ENCODE measurements at regions not wholly inside any gene's neighbourhood (a gene's known extent, or its start where the extent isn't known, plus 50 kb on each side); places are given as distances from the start of the nearest gene placed in this dataset.
"Not testable (repeated sequence)": the region's sequence is repeated elsewhere in the genome, so short reads cannot be mapped to it uniquely, and the experiment has no call there.

- no peak for DNase-seq
Measured at GRCh38 chr6:86030875-86031274, 388.2 kb upstream of the SYNCRIP start.

- DNase-seq, result no peak
Measured at GRCh38 chr6:86028776-86029175, 386.1 kb upstream of the SYNCRIP start.

- not testable (repeated sequence) for DNase-seq
Measured at GRCh38 chr6:86026890-86027289, 384.2 kb upstream of the SYNCRIP start.

GRCh38 chr6:86017236-86017635, 374.6 kb upstream of the SYNCRIP start:
- no peak for DNase-seq

- DNase-seq, result no peak
Measured at GRCh38 chr6:86016567-86016966, 373.9 kb upstream of the SYNCRIP start.

- no peak for DNase-seq
Measured at GRCh38 chr6:86016077-86016476, 373.4 kb upstream of the SYNCRIP start.

GRCh38 chr6:86012991-86013390, 370.3 kb upstream of the SYNCRIP start:
- not testable (repeated sequence) for DNase-seq

GRCh38 chr6:86010915-86011786, 368.5 kb upstream of the SYNCRIP start:
- no peak for DNase-seq

GRCh38 chr6:85997206-85997605, 354.5 kb upstream of the SYNCRIP start:
- no peak for DNase-seq

GRCh38 chr6:85996034-85996375, 353.3 kb upstream of the SYNCRIP start:
- DNase-seq, result no peak

- DNase-seq, result no peak
Measured at GRCh38 chr6:85995339-85996033, 352.8 kb upstream of the SYNCRIP start.

- no peak for DNase-seq
Measured at GRCh38 chr6:85986681-85987080, 344.0 kb upstream of the SYNCRIP start.

GRCh38 chr6:85983032-85983659, 340.5 kb upstream of the SYNCRIP start:
- DNase-seq, result no peak

- no peak for DNase-seq
Measured at GRCh38 chr6:85977661-85978060, 335.0 kb upstream of the SYNCRIP start.

- no peak for DNase-seq
Measured at GRCh38 chr6:85975957-85976356, 333.3 kb upstream of the SYNCRIP start.

GRCh38 chr6:85971238-85971637, 328.6 kb upstream of the SYNCRIP start:
- no peak for DNase-seq

GRCh38 chr6:85966828-85967227, 324.1 kb upstream of the SYNCRIP start:
- DNase-seq, result no peak

GRCh38 chr6:85961746-85962145, 319.1 kb upstream of the SYNCRIP start:
- DNase-seq, result no peak

- no peak for DNase-seq
Measured at GRCh38 chr6:85961125-85961524, 318.4 kb upstream of the SYNCRIP start.

GRCh38 chr6:85948481-85948880, 305.8 kb upstream of the SYNCRIP start:
- no peak for DNase-seq

GRCh38 chr6:85945459-85946185, 302.9 kb upstream of the SYNCRIP start:
- no peak for DNase-seq

GRCh38 chr6:85944776-85945175, 302.1 kb upstream of the SYNCRIP start:
- DNase-seq, result no peak

GRCh38 chr6:85942844-85943243, 300.2 kb upstream of the SYNCRIP start:
- no peak for DNase-seq

Data from fibroblast of upper back skin (primary cell).